Progenitor cell of endocrine pancreas (in vitro differentiated cells): ENCODE measurements at regions not wholly inside any gene's neighbourhood (a gene's known extent, or its start where the extent isn't known, plus 50 kb on each side); places are given as distances from the start of the nearest gene placed in this dataset.

Experiments used
- DNase-seq: peaks from one replicate; pipeline ENCODE4 v3.0.0; 2021; ENCODE audit warnings: low spot score; ENCODE audit not compliant: unreplicated experiment
- H3K27ac Mint-ChIP-seq: 2 replicates; pipeline ENCODE4 v1.8.0; 2021; ENCODE audit warnings: mild to moderate bottlenecking, moderate library complexity, mixed read lengths
- H3K27me3 Mint-ChIP-seq: 2 replicates; pipeline ENCODE4 v1.8.0; 2021; ENCODE audit warnings: mixed read lengths
- H3K36me3 Mint-ChIP-seq: 2 replicates; pipeline ENCODE4 v1.8.0; 2022; ENCODE audit warnings: mixed read lengths; ENCODE audit not compliant: insufficient read depth
- H3K4me1 Mint-ChIP-seq: 2 replicates; pipeline ENCODE4 v1.8.0; 2021; ENCODE audit warnings: low read depth, mixed read lengths
- H3K4me3 Mint-ChIP-seq: 2 replicates; pipeline ENCODE4 v1.8.0; 2021; ENCODE audit warnings: low read depth, mild to moderate bottlenecking, moderate library complexity, mixed read lengths
- H3K9me3 Mint-ChIP-seq: 2 replicates; pipeline ENCODE4 v1.8.0; 2021; ENCODE audit warnings: low read depth, mixed read lengths
- TF ChIP-seq, protein P1 (sequence below): fragments of 200-600 bp; sonication (generic); IDR thresholded peaks from one replicate; pipeline ENCODE4 v1.5.0; 2021; ENCODE audit warnings: antibody characterized with exemption, mild to moderate bottlenecking; ENCODE audit not compliant: unreplicated experiment

GRCh38 chr13:27847669-27848068, 55.4 kb downstream of the GSX1 start:
- Mint-ChIP-seq H3K27me3 (peaks cover 6% of the 10 kb centered on the region), H3K4me3 (no peak overlapping the region), H3K27ac (no peak overlapping the region), H3K4me1 (peaks cover 18% of the 10 kb centered on the region), H3K36me3 (peaks cover 24% of the 10 kb centered on the region), H3K9me3 (peaks cover 19% of the 10 kb centered on the region)
- TF ChIP-seq, protein P1, sequence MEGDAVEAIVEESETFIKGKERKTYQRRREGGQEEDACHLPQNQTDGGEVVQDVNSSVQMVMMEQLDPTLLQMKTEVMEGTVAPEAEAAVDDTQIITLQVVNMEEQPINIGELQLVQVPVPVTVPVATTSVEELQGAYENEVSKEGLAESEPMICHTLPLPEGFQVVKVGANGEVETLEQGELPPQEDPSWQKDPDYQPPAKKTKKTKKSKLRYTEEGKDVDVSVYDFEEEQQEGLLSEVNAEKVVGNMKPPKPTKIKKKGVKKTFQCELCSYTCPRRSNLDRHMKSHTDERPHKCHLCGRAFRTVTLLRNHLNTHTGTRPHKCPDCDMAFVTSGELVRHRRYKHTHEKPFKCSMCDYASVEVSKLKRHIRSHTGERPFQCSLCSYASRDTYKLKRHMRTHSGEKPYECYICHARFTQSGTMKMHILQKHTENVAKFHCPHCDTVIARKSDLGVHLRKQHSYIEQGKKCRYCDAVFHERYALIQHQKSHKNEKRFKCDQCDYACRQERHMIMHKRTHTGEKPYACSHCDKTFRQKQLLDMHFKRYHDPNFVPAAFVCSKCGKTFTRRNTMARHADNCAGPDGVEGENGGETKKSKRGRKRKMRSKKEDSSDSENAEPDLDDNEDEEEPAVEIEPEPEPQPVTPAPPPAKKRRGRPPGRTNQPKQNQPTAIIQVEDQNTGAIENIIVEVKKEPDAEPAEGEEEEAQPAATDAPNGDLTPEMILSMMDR, result no peak
- no peak for DNase-seq

DNA sequence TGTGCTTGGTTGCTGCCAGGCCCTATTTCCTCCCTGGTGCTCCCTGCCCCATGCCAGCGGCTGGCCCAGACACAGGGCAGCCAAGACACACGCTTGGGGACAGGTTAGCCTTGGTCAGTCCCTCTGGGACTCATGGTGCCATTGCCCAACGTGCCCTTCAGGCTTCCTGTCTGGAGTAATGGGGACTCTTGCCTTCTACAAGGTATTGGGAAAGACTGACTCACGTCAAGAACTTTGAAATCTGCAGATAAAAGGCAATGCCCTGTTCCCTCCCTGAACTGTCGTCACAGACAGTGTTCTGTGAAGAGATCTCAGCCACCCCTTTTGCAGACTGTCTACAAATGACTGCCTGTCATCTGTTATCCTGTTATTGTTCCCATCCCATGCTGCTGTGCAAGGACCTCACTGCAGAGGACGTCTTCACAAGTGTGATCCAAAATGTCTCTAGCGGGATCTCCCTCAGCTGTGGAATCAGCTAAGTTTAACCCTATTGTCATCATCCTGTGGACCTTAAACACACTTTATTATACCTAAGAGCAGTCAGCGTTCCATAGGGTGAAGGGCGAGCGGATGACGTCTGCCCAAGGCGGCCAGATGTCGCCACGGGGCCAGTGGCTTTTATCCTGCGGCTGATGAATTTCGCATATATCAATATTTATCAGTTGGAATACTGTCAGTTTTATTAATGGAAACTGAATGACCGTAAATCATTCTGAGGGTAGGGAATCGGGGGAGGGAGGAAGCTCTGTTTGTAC, 59.0 kb downstream of the GSX1 start:
- Mint-ChIP-seq H3K27me3 (peaks cover 3% of the 10 kb centered on the region), H3K4me3 (no peak overlapping the region), H3K36me3 (peaks cover 9% of the 10 kb centered on the region), H3K27ac (peak overlapping the region; percentile 51), H3K4me1 (peaks cover 36% of the 10 kb centered on the region), H3K9me3 (peaks cover 8% of the 10 kb centered on the region)
- no peak for DNase-seq
- TF ChIP-seq, protein P1, result no peak

GRCh38 chr13:27852491-27852890, 60.2 kb downstream of the GSX1 start:
- Mint-ChIP-seq H3K4me3 (no peak overlapping the region), H3K4me1 (peaks cover 36% of the 10 kb centered on the region), H3K36me3 (peaks cover 6% of the 10 kb centered on the region), H3K27ac (no peak overlapping the region), H3K9me3 (peaks cover 8% of the 10 kb centered on the region), H3K27me3 (peaks cover 2% of the 10 kb centered on the region)
- DNase-seq, result no peak
- TF ChIP-seq, protein P1, result no peak

DNA sequence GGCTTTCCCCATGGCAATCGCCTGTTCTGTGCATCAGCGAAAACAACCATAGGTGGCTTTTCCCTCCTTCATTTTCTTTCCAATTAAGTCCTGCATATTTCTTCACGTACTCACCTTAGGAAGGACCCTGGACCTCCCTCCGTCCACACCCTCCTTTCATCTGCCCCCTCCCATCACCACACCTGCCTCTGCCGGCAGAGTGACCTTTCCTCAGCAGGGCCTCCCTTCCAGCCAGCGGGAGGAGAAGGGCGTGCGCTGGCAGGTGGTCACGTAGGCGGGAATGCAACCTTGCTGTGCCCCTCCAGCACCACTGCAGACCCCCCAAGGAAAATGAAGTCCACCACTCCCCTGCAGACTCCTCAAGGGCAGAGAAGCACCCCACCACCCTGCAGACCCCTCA, 61.1 kb downstream of the GSX1 start:
- H3K4me1 Mint-ChIP-seq, result peaks cover 36% of the 10 kb centered on the region
- peak overlapping the region; percentile 40 for H3K4me3 Mint-ChIP-seq
- peaks cover 5% of the 10 kb centered on the region for H3K36me3 Mint-ChIP-seq
- no peak for DNase-seq
- H3K27me3 Mint-ChIP-seq, result peaks cover 2% of the 10 kb centered on the region
- TF ChIP-seq, protein P1, result no peak
- H3K9me3 Mint-ChIP-seq, result peaks cover 8% of the 10 kb centered on the region
- H3K27ac Mint-ChIP-seq, result peak overlapping the region; percentile 78

DNA sequence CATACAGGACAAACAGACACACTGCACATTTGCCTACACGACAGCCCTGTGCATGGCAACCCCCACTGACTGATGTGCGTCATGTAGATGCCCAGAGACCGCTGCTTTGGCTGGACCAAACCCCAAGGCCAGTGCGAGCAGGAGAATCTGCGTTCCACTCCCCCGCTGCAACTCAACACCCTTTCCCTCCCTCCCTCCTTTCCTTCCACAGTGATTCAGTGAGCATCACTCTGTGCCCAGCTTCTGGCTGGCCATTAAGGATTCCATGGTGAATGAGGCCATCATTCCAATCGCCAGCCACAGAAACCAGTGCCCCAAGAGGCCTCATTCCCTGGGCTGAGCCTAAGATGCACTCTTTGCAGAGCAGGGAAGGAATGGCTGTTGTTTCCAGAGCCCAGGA, 61.6 kb downstream of the GSX1 start:
- no peak overlapping the region for H3K27ac Mint-ChIP-seq
- TF ChIP-seq, protein P1, result no peak
- H3K4me1 Mint-ChIP-seq, result peaks cover 36% of the 10 kb centered on the region
- peaks cover 8% of the 10 kb centered on the region for H3K9me3 Mint-ChIP-seq
- no peak for DNase-seq
- H3K27me3 Mint-ChIP-seq, result peaks cover 2% of the 10 kb centered on the region
- no peak overlapping the region for H3K4me3 Mint-ChIP-seq
- H3K36me3 Mint-ChIP-seq, result peaks cover 4% of the 10 kb centered on the region
